AG10803 (cell line): ENCODE measurements at regions not wholly inside any gene's neighbourhood (a gene's known extent, or its start where the extent isn't known, plus 50 kb on each side); places are given as distances from the start of the nearest gene placed in this dataset.

Experiments
- DNase-seq: peaks from one replicate; pipeline ENCODE4 v3.0.0; 2010; ENCODE audit warnings: low read depth
- H3K4me3 ChIP-seq: 2 replicates; pipeline ENCODE4 v1.5.1; 2011; ENCODE audit warnings: mild to moderate bottlenecking, low read length, control low read depth
- TF ChIP-seq, protein P1 (sequence below): conservative IDR thresholded peaks from 2 replicates; pipeline ENCODE4 v1.5.1; 2011; ENCODE audit warnings: mild to moderate bottlenecking, low read length, control low read depth, inconsistent platforms

GRCh38 chr4:1485280-1485679 is 79.0 kb upstream of the NKX1-1 start:
- TF ChIP-seq, protein P1, sequence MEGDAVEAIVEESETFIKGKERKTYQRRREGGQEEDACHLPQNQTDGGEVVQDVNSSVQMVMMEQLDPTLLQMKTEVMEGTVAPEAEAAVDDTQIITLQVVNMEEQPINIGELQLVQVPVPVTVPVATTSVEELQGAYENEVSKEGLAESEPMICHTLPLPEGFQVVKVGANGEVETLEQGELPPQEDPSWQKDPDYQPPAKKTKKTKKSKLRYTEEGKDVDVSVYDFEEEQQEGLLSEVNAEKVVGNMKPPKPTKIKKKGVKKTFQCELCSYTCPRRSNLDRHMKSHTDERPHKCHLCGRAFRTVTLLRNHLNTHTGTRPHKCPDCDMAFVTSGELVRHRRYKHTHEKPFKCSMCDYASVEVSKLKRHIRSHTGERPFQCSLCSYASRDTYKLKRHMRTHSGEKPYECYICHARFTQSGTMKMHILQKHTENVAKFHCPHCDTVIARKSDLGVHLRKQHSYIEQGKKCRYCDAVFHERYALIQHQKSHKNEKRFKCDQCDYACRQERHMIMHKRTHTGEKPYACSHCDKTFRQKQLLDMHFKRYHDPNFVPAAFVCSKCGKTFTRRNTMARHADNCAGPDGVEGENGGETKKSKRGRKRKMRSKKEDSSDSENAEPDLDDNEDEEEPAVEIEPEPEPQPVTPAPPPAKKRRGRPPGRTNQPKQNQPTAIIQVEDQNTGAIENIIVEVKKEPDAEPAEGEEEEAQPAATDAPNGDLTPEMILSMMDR = no peak
- no peak for DNase-seq
- no peak overlapping the region for H3K4me3 ChIP-seq

- TF ChIP-seq, protein P1 = no peak
- DNase-seq = no peak
- no peak overlapping the region for H3K4me3 ChIP-seq
Observed at GRCh38 chr4:1480720-1481119, 74.5 kb upstream of the NKX1-1 start.

GRCh38 chr4:1479454-1479853 is 73.2 kb upstream of the NKX1-1 start:
- no peak overlapping the region for H3K4me3 ChIP-seq
- TF ChIP-seq, protein P1 = no peak
- no peak for DNase-seq

GRCh38 chr4:1478766-1479355 is 72.6 kb upstream of the NKX1-1 start:
- TF ChIP-seq, protein P1 = no peak

GRCh38 chr4:1477045-1477840 is 71.0 kb upstream of the NKX1-1 start:
- no peak for DNase-seq
- TF ChIP-seq, protein P1 = no peak
- no peak overlapping the region for H3K4me3 ChIP-seq

More at GRCh38 chr4:1478766-1479355, 72.6 kb upstream of the NKX1-1 start:
- no peak for DNase-seq
- H3K4me3 ChIP-seq = no peak overlapping the region

GRCh38 chr4:1476140-1476513 is 69.9 kb upstream of the NKX1-1 start:
- H3K4me3 ChIP-seq = no peak overlapping the region
- TF ChIP-seq, protein P1 = no peak
- no peak for DNase-seq
